ENCODE measurements at regions not wholly inside any gene's neighbourhood (a gene's known extent, or its start where the extent isn't known, plus 50 kb on each side); places are given as distances from the start of the nearest gene placed in this dataset.

GRCh38 chr2:163474889-163475288, 260.9 kb downstream of the FIGN start:
- TF ChIP-seq, protein P1, sequence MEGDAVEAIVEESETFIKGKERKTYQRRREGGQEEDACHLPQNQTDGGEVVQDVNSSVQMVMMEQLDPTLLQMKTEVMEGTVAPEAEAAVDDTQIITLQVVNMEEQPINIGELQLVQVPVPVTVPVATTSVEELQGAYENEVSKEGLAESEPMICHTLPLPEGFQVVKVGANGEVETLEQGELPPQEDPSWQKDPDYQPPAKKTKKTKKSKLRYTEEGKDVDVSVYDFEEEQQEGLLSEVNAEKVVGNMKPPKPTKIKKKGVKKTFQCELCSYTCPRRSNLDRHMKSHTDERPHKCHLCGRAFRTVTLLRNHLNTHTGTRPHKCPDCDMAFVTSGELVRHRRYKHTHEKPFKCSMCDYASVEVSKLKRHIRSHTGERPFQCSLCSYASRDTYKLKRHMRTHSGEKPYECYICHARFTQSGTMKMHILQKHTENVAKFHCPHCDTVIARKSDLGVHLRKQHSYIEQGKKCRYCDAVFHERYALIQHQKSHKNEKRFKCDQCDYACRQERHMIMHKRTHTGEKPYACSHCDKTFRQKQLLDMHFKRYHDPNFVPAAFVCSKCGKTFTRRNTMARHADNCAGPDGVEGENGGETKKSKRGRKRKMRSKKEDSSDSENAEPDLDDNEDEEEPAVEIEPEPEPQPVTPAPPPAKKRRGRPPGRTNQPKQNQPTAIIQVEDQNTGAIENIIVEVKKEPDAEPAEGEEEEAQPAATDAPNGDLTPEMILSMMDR (IDR thresholded peaks at IDR 0.05; ENCODE audit: insufficient read depth, low read length, poor library complexity, severe bottlenecking): no peak
- no peak for TF ChIP-seq EZH2phosphoT487 (conservative IDR thresholded peaks at IDR 0.05; ENCODE audit: low read length)
